ENCODE measurements at regions not wholly inside any gene's neighbourhood (a gene's known extent, or its start where the extent isn't known, plus 50 kb on each side); places are given as distances from the start of the nearest gene placed in this dataset.

GRCh38 chr7:67738145-67738544, 741.5 kb downstream of the TYW1 start:
- Histone ChIP-seq H3K27ac (ENCODE audit: low read depth, low read length) (no peak overlapping the region), H3K4me1 (ENCODE audit: control insufficient read depth in 5 of 5, insufficient read depth in 5 of 5, low read length in 5 of 5) (peaks cover 0 to 10% (median 5%) of the 10 kb centered on the region in 5 donors), H3K27me3 (ENCODE audit: control insufficient read depth in 5 of 5, insufficient read depth in 4 of 5, low read length in 5 of 5) (no peaks in the 10 kb centered on the region), H3K9me3 (ENCODE audit: control insufficient read depth in 5 of 5, low read length in 5 of 5) (no peaks in the 10 kb centered on the region), H3K36me3 (ENCODE audit: control insufficient read depth in 5 of 5, insufficient read depth in 5 of 5, low read length in 5 of 5) (no peaks in the 10 kb centered on the region), H3K4me3 (ENCODE audit: low read depth in 1 of 5, low read length in 5 of 5) (no peak overlapping the region), H3K9ac (ENCODE audit: low read length in 5 of 5) (no peak overlapping the region)

- no peak overlapping the region for H3K27ac ChIP-seq (ENCODE audit: low read depth, low read length)
- H3K9me3 ChIP-seq (ENCODE audit: control insufficient read depth in 5 of 5, low read length in 5 of 5) = peaks cover 0 to 2% (median 0%) of the 10 kb centered on the region in 5 donors
- H3K4me1 ChIP-seq (ENCODE audit: control insufficient read depth in 5 of 5, insufficient read depth in 5 of 5, low read length in 5 of 5) = peaks cover 0 to 10% (median 5%) of the 10 kb centered on the region in 5 donors
- H3K9ac ChIP-seq (ENCODE audit: low read length in 5 of 5) = no peak overlapping the region
- H3K27me3 ChIP-seq (ENCODE audit: control insufficient read depth in 5 of 5, insufficient read depth in 4 of 5, low read length in 5 of 5) = no peaks in the 10 kb centered on the region
- H3K36me3 ChIP-seq (ENCODE audit: control insufficient read depth in 5 of 5, insufficient read depth in 5 of 5, low read length in 5 of 5) = no peaks in the 10 kb centered on the region
- H3K4me3 ChIP-seq (ENCODE audit: low read depth in 1 of 5, low read length in 5 of 5) = no peak overlapping the region
Measured at GRCh38 chr7:67738958-67739357, 742.3 kb downstream of the TYW1 start.

GRCh38 chr7:67743501-67743900, 746.9 kb downstream of the TYW1 start:
- Histone ChIP-seq H3K9me3 (ENCODE audit: control insufficient read depth in 5 of 5, low read length in 5 of 5) (peaks cover 0 to 2% (median 0%) of the 10 kb centered on the region in 5 donors), H3K9ac (ENCODE audit: low read length in 5 of 5) (no peak overlapping the region), H3K27ac (ENCODE audit: low read depth, low read length) (no peak overlapping the region), H3K4me1 (ENCODE audit: control insufficient read depth in 5 of 5, insufficient read depth in 5 of 5, low read length in 5 of 5) (peaks cover 0 to 9% (median 5%) of the 10 kb centered on the region in 5 donors), H3K27me3 (ENCODE audit: control insufficient read depth in 5 of 5, insufficient read depth in 4 of 5, low read length in 5 of 5) (no peaks in the 10 kb centered on the region), H3K4me3 (ENCODE audit: low read depth in 1 of 5, low read length in 5 of 5) (no peak overlapping the region), H3K36me3 (ENCODE audit: control insufficient read depth in 5 of 5, insufficient read depth in 5 of 5, low read length in 5 of 5) (no peaks in the 10 kb centered on the region)

GRCh38 chr7:67752227-67752626, 755.6 kb downstream of the TYW1 start:
- peaks cover 0 to 7% (median 3%) of the 10 kb centered on the region in 5 donors for H3K4me1 ChIP-seq (ENCODE audit: control insufficient read depth in 5 of 5, insufficient read depth in 5 of 5, low read length in 5 of 5)
- no peak overlapping the region for H3K9ac ChIP-seq (ENCODE audit: low read length in 5 of 5)
- H3K27me3 ChIP-seq (ENCODE audit: control insufficient read depth in 5 of 5, insufficient read depth in 4 of 5, low read length in 5 of 5) = no peaks in the 10 kb centered on the region
- H3K9me3 ChIP-seq (ENCODE audit: control insufficient read depth in 5 of 5, low read length in 5 of 5) = no peaks in the 10 kb centered on the region
- H3K4me3 ChIP-seq (ENCODE audit: low read depth in 1 of 5, low read length in 5 of 5) = no peak overlapping the region
- no peak overlapping the region for H3K27ac ChIP-seq (ENCODE audit: low read depth, low read length)
- no peaks in the 10 kb centered on the region for H3K36me3 ChIP-seq (ENCODE audit: control insufficient read depth in 5 of 5, insufficient read depth in 5 of 5, low read length in 5 of 5)

GRCh38 chr7:67753891-67754290, 757.3 kb downstream of the TYW1 start:
- H3K4me3 ChIP-seq (ENCODE audit: low read depth in 1 of 5, low read length in 5 of 5) = no peak overlapping the region

GRCh38 chr7:67754651-67755050, 758.0 kb downstream of the TYW1 start:
- no peak overlapping the region for H3K27ac ChIP-seq (ENCODE audit: low read depth, low read length)
- H3K9me3 ChIP-seq (ENCODE audit: control insufficient read depth in 5 of 5, low read length in 5 of 5) = no peaks in the 10 kb centered on the region
- no peak overlapping the region for H3K9ac ChIP-seq (ENCODE audit: low read length in 5 of 5)
- H3K4me1 ChIP-seq (ENCODE audit: control insufficient read depth in 5 of 5, insufficient read depth in 5 of 5, low read length in 5 of 5) = peaks cover 0 to 7% (median 3%) of the 10 kb centered on the region in 5 donors
- no peaks in the 10 kb centered on the region for H3K36me3 ChIP-seq (ENCODE audit: control insufficient read depth in 5 of 5, insufficient read depth in 5 of 5, low read length in 5 of 5)
- H3K27me3 ChIP-seq (ENCODE audit: control insufficient read depth in 5 of 5, insufficient read depth in 4 of 5, low read length in 5 of 5) = no peaks in the 10 kb centered on the region
- H3K4me3 ChIP-seq (ENCODE audit: low read depth in 1 of 5, low read length in 5 of 5) = no peak overlapping the region

More at GRCh38 chr7:67753891-67754290, 757.3 kb downstream of the TYW1 start:
- H3K27ac ChIP-seq (ENCODE audit: low read depth, low read length) = no peak overlapping the region
- H3K36me3 ChIP-seq (ENCODE audit: control insufficient read depth in 5 of 5, insufficient read depth in 5 of 5, low read length in 5 of 5) = no peaks in the 10 kb centered on the region
- peaks cover 0 to 7% (median 3%) of the 10 kb centered on the region in 5 donors for H3K4me1 ChIP-seq (ENCODE audit: control insufficient read depth in 5 of 5, insufficient read depth in 5 of 5, low read length in 5 of 5)
- no peaks in the 10 kb centered on the region for H3K27me3 ChIP-seq (ENCODE audit: control insufficient read depth in 5 of 5, insufficient read depth in 4 of 5, low read length in 5 of 5)
- H3K9ac ChIP-seq (ENCODE audit: low read length in 5 of 5) = no peak overlapping the region
- no peaks in the 10 kb centered on the region for H3K9me3 ChIP-seq (ENCODE audit: control insufficient read depth in 5 of 5, low read length in 5 of 5)

- Histone ChIP-seq H3K36me3 (ENCODE audit: control insufficient read depth in 5 of 5, insufficient read depth in 5 of 5, low read length in 5 of 5) (no peaks in the 10 kb centered on the region), H3K4me1 (ENCODE audit: control insufficient read depth in 5 of 5, insufficient read depth in 5 of 5, low read length in 5 of 5) (peaks cover 0 to 5% (median 3%) of the 10 kb centered on the region in 5 donors), H3K9ac (ENCODE audit: low read length in 5 of 5) (no peak overlapping the region), H3K27ac (ENCODE audit: low read depth, low read length) (no peak overlapping the region), H3K9me3 (ENCODE audit: control insufficient read depth in 5 of 5, low read length in 5 of 5) (no peaks in the 10 kb centered on the region), H3K4me3 (ENCODE audit: low read depth in 1 of 5, low read length in 5 of 5) (no peak overlapping the region), H3K27me3 (ENCODE audit: control insufficient read depth in 5 of 5, insufficient read depth in 4 of 5, low read length in 5 of 5) (no peaks in the 10 kb centered on the region)
Measured at GRCh38 chr7:67758551-67758950, 761.9 kb downstream of the TYW1 start.

- Histone ChIP-seq H3K36me3 (ENCODE audit: control insufficient read depth in 5 of 5, insufficient read depth in 5 of 5, low read length in 5 of 5) (no peaks in the 10 kb centered on the region), H3K4me1 (ENCODE audit: control insufficient read depth in 5 of 5, insufficient read depth in 5 of 5, low read length in 5 of 5) (no peaks in the 10 kb centered on the region), H3K27me3 (ENCODE audit: control insufficient read depth in 5 of 5, insufficient read depth in 4 of 5, low read length in 5 of 5) (no peaks in the 10 kb centered on the region), H3K9ac (ENCODE audit: low read length in 5 of 5) (no peak overlapping the region), H3K9me3 (ENCODE audit: control insufficient read depth in 5 of 5, low read length in 5 of 5) (no peaks in the 10 kb centered on the region), H3K27ac (ENCODE audit: low read depth, low read length) (no peak overlapping the region), H3K4me3 (ENCODE audit: low read depth in 1 of 5, low read length in 5 of 5) (no peak overlapping the region)
Measured at GRCh38 chr7:67760971-67761370, 764.3 kb downstream of the TYW1 start.

GRCh38 chr7:67762516-67762915, 765.9 kb downstream of the TYW1 start:
- H3K4me3 ChIP-seq (ENCODE audit: low read depth in 1 of 5, low read length in 5 of 5) = no peak overlapping the region
- peaks cover 0 to 11% (median 9%) of the 10 kb centered on the region in 5 donors for H3K9me3 ChIP-seq (ENCODE audit: control insufficient read depth in 5 of 5, low read length in 5 of 5)
- H3K4me1 ChIP-seq (ENCODE audit: control insufficient read depth in 5 of 5, insufficient read depth in 5 of 5, low read length in 5 of 5) = no peaks in the 10 kb centered on the region

GRCh38 chr7:67764289-67764688, 767.7 kb downstream of the TYW1 start:
- H3K4me1 ChIP-seq (ENCODE audit: control insufficient read depth in 5 of 5, insufficient read depth in 5 of 5, low read length in 5 of 5) = no peaks in the 10 kb centered on the region
- H3K4me3 ChIP-seq (ENCODE audit: low read depth in 1 of 5, low read length in 5 of 5) = no peak overlapping the region
- H3K9ac ChIP-seq (ENCODE audit: low read length in 5 of 5) = no peak overlapping the region
- H3K36me3 ChIP-seq (ENCODE audit: control insufficient read depth in 5 of 5, insufficient read depth in 5 of 5, low read length in 5 of 5) = no peaks in the 10 kb centered on the region
- H3K9me3 ChIP-seq (ENCODE audit: control insufficient read depth in 5 of 5, low read length in 5 of 5) = peaks cover 0 to 11% (median 9%) of the 10 kb centered on the region in 5 donors
- no peaks in the 10 kb centered on the region for H3K27me3 ChIP-seq (ENCODE audit: control insufficient read depth in 5 of 5, insufficient read depth in 4 of 5, low read length in 5 of 5)
- no peak overlapping the region for H3K27ac ChIP-seq (ENCODE audit: low read depth, low read length)

More at GRCh38 chr7:67762516-67762915, 765.9 kb downstream of the TYW1 start:
- Histone ChIP-seq H3K27ac (ENCODE audit: low read depth, low read length) (no peak overlapping the region), H3K9ac (ENCODE audit: low read length in 5 of 5) (no peak overlapping the region), H3K36me3 (ENCODE audit: control insufficient read depth in 5 of 5, insufficient read depth in 5 of 5, low read length in 5 of 5) (no peaks in the 10 kb centered on the region), H3K27me3 (ENCODE audit: control insufficient read depth in 5 of 5, insufficient read depth in 4 of 5, low read length in 5 of 5) (no peaks in the 10 kb centered on the region)
